ENCODE measurements at regions not wholly inside any gene's neighbourhood (a gene's known extent, or its start where the extent isn't known, plus 50 kb on each side); places are given as distances from the start of the nearest gene placed in this dataset.

DNA sequence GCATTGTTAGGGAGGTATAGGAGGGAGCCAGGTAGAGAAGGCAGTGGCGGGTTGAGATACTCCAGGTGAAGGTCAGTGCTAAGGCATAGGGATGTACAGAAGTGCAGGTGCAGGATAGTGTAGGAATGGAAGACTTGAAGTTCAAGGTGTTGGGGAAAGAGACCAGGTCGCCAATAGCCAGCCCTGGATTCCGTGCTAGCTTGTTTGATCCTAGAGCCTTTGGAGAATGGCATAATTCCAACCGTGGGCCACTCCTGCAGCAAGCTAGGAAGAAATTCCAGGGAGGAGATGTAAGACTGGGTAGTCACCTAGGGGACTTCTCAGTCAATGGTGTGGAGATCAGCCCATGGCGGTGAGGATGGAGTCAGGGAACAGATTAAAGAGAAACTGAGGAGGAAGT lies 272.7 kb downstream of the RPS24 start:
- TF ChIP-seq, protein P1, sequence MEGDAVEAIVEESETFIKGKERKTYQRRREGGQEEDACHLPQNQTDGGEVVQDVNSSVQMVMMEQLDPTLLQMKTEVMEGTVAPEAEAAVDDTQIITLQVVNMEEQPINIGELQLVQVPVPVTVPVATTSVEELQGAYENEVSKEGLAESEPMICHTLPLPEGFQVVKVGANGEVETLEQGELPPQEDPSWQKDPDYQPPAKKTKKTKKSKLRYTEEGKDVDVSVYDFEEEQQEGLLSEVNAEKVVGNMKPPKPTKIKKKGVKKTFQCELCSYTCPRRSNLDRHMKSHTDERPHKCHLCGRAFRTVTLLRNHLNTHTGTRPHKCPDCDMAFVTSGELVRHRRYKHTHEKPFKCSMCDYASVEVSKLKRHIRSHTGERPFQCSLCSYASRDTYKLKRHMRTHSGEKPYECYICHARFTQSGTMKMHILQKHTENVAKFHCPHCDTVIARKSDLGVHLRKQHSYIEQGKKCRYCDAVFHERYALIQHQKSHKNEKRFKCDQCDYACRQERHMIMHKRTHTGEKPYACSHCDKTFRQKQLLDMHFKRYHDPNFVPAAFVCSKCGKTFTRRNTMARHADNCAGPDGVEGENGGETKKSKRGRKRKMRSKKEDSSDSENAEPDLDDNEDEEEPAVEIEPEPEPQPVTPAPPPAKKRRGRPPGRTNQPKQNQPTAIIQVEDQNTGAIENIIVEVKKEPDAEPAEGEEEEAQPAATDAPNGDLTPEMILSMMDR (IDR thresholded peaks at IDR 0.05 in 2 of 3, conservative IDR thresholded peaks at IDR 0.05 in 1 of 3; ENCODE audit: borderline replicate concordance in 1 of 3, insufficient read depth in 1 of 3, low read depth in 2 of 3, low read length in 2 of 3) = no peak
- TF ChIP-seq EZH2 (IDR thresholded peaks at IDR 0.05) (no peak), ZNF274 (IDR thresholded peaks at IDR 0.05; ENCODE audit: low read depth, low read length) (no peak), ELF1 (IDR thresholded peaks at IDR 0.05; ENCODE audit: borderline replicate concordance, low read depth) (no peak), POLR2A (IDR thresholded peaks at IDR 0.05; ENCODE audit: borderline replicate concordance, extremely low read depth, insufficient read depth, insufficient read length) (no peak), JUND (IDR thresholded peaks at IDR 0.05) (no peak), ZFX (IDR thresholded peaks at IDR 0.05) (no peak), SIN3A (IDR thresholded peaks at IDR 0.05; ENCODE audit: low read depth) (no peak), MAX (IDR thresholded peaks at IDR 0.05) (no peak), POLR2AphosphoS5 (IDR thresholded peaks at IDR 0.05; ENCODE audit: low read depth, low read length) (no peak), RAD21 (IDR thresholded peaks at IDR 0.05; ENCODE audit: low read depth) (no peak), SP1 (IDR thresholded peaks at IDR 0.05; ENCODE audit: low read depth) (no peak)

Measured in HCT116 (cell line).